NCI-H2227 (cell line): ENCODE measurements at regions not wholly inside any gene's neighbourhood (a gene's known extent, or its start where the extent isn't known, plus 50 kb on each side); places are given as distances from the start of the nearest gene placed in this dataset.

ENCODE experiments used
- DNase-seq: peaks from one replicate; lab custom pipeline; 2025; ENCODE audit not compliant: unreplicated experiment; lab: John Stamatoyannopoulos, UW

- DNase-seq = no peak
These were observed 459.4 kb upstream of the HNRNPA3 start for GRCh38 chr2:176753205-176753604.

DNA sequence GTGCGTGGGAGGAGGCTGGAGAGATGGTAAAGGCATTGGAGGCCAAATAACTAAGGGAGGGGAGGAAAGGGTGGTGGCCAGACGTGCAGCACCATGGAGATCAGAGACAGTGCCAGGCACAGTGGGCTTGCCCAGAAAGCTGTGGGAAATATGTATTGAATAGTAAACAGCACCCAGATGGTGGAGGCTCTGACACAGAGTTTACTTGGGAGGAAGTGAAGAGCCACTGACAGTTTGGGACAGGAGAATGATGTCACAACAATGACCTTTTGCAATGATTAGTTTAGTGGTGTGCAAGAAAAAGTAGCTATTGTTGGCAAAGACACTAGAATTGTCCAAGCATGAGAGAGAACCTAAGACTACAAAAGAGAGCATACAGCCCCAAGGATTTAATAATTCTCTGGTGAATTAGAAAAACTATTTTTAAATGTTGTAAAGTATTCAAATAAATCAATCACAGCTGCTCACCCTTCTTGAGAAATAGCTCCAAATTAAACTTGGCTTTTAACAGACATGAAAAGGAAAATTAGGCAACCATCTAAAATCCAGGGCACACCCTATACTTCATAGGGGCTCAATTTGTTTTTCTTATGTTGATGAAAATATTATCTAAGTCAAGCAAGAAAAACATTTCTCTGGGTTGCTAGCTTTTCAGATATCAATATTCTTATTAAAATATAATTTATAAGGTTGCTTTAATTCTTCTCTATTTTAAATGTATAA, 458.7 kb upstream of the HNRNPA3 start:
- DNase-seq = no peak

GRCh38 chr2:176755537-176756135, 457.0 kb upstream of the HNRNPA3 start:
- DNase-seq = no peak

- DNase-seq = no peak
These were observed 454.2 kb upstream of the HNRNPA3 start for GRCh38 chr2:176758426-176758825.

GRCh38 chr2:176760439-176760838, 452.2 kb upstream of the HNRNPA3 start:
- no peak for DNase-seq

GRCh38 chr2:176763130-176763529, 449.5 kb upstream of the HNRNPA3 start:
- no peak for DNase-seq

- DNase-seq = no peak
These were observed 448.7 kb upstream of the HNRNPA3 start for GRCh38 chr2:176763851-176764404.

- DNase-seq = no peak
These were observed 447.7 kb upstream of the HNRNPA3 start for GRCh38 chr2:176764921-176765320.

DNA sequence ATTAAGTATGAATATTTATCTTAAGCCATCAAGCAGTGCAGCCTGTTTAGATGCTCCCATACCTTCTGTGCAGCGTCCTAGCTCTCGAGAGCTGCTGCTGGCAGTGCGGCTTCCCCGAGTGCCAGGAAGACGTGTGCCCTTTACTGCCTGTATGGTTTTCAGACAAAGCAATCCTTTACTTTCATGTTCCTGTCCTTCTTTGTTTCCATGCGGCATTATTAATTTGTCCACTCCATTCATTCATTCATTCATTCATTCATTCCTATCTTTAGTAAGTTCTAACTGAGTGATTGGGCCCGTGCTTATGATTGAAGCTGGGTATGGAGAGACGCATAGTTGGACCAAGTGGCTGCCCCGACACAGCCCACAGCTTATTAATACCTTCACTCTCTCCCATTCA, 446.6 kb upstream of the HNRNPA3 start:
- no peak for DNase-seq

- DNase-seq = peak; percentile 36
These were observed 444.4 kb upstream of the HNRNPA3 start for GRCh38 chr2:176768185-176768584.

GRCh38 chr2:176769021-176769420, 443.6 kb upstream of the HNRNPA3 start:
- no peak for DNase-seq

GRCh38 chr2:176769499-176770370, 442.9 kb upstream of the HNRNPA3 start:
- DNase-seq = no peak

DNA sequence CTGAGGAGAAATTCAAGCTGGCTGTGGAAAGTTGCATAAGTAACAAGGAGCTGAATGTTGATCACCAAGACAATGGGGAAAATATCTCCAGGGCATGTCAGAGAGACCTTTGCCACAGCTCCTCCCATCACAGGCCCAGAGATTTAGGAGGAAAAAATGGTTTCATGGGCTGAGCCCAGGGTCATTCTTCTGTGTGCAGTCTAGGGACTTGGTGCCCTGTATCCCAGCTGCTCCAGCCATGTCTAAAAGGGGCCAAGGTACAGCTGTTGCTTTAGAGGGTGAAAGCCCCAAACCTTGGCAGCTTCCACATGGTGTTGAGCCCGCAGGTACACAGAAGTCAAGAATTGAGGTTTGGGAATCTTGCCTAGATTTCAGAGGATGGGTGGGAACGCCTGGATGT, 439.8 kb upstream of the HNRNPA3 start:
- DNase-seq = no peak

DNA sequence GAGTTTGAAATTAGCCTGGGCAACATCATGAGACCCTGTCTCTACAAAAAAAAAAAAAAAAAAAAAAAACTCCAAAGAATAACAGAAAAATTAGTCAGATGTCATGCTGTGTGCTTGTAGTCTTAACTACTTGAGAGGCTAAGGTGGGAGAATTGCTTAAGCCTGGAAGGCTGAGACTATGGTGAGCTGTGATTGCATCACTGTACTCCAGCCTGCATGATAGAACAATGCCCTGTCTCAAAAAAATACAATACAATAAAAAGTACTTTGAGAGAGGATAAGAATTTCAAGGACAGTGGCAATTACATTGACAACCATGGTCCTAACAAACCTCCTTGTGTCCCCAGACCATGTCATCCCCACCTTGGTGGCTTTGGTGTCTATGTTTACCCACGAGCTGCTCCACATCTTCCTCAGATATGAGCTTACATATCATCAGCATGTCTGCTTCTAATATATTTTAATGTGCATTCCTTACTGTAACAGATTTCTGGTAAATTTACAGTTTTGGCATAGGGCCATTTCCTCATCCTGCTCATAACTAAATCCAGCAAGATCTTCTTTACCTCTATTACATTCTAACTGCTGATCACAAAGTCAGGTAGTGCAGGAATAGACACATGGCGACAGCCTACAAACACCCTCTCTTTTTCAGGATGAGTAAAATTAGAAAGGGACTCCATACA, 437.7 kb upstream of the HNRNPA3 start:
- no peak for DNase-seq

GRCh38 chr2:176777262-176777661, 435.3 kb upstream of the HNRNPA3 start:
- no peak for DNase-seq

GRCh38 chr2:176779917-176780316, 432.7 kb upstream of the HNRNPA3 start:
- DNase-seq = no peak

DNA sequence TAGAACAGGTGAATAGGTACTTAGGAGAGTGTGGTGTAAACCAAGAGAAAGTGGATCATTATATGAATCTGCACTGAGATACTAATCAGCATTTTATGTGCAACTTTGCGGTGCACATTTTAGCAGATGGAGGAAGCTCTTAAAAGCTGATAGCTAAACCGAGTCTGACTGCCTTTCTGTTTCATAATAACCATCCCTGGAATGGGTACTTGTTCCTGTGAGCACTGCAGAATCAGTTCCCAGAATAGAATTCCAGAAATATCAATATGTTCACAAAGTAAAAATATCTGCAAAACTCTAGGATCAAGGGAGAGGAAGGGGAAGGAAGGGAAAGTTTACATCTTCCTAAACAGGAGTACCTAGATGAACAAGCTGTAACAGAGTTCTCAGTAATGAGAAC, 432.2 kb upstream of the HNRNPA3 start:
- DNase-seq = no peak

- no peak for DNase-seq
These were observed 430.9 kb upstream of the HNRNPA3 start for GRCh38 chr2:176781570-176782217.

DNA sequence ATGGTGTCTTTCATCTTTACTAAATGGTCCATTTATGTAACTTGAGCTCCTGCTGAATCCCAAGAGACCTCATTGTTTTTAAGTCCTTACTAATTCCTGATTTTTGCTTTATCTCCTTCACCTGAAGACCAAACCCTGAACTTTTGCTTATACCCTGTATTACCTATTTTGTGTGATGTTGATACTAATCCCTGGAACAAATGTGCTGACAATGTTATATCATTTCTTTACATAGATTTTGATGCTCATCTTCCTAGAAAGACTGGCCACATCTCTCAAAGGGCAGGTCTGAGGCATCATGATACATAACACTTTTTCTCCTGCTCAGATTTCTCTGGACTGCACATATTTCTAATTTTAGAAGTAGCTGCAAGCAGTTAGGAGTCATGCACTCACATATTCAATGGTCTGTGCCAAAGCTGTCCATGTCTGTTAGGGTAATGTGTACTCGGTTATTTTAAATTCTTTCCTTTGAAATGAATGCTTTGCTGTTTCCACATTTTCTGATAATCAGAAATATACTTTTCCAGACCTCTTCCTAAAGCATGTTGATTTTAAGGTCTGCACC, 427.9 kb upstream of the HNRNPA3 start:
- DNase-seq = no peak

DNA sequence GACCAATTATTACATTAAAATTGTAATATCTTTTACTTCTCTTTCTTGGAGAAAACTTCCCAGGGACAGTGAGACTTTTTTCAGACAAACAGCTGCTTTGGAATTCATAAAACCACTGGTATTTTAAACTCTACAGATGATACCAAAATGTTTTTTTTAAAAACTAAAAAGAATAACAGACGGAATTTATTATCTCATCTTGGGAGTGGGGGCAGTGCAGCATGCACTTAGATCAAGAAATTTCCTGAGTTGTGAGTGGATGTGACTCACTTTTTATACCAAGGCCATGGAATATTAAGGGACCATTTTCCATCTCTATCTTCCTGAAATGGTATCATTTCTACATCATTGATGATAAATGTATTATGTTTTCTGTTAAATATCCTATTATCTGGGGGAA, 422.8 kb upstream of the HNRNPA3 start:
- no peak for DNase-seq
